ENCODE measurements at regions not wholly inside any gene's neighbourhood (a gene's known extent, or its start where the extent isn't known, plus 50 kb on each side); places are given as distances from the start of the nearest gene placed in this dataset.

GRCh38 chr11:115745066-115745465 is 240.9 kb upstream of the CADM1 start:
- ChIA-PET POLR2A (no interaction called here), CTCF (interaction anchor here (0.6 to 1.3 kb wide), 2 partner anchors 550 to 946 kb away, joined by 3 read pairs; no protein-coding TSS in a partner anchor)
- no peak for DNase-seq
- H3F3A ChIP-seq (replicated peaks; ENCODE audit: insufficient read depth), result no peaks in the 10 kb centered on the region
- no peak overlapping the region for H3K4me2 ChIP-seq
- no peaks in the 10 kb centered on the region; the same call in 1 of the 2 replicates for H3K27me3 ChIP-seq (ENCODE audit: insufficient read depth)
- H3K9me2 ChIP-seq, result no peaks in the 10 kb centered on the region
- no peak overlapping the region for H2AFZ ChIP-seq (ENCODE audit: low read depth)
- no peak overlapping the region for H3K4me3 ChIP-seq (ENCODE audit: low read depth in 2 of 2, low read length in 1 of 2)
- no peaks in the 10 kb centered on the region for H3K36me3 ChIP-seq (replicated peaks in 1 of 2; ENCODE audit: control insufficient read depth in 1 of 2, insufficient read depth in 2 of 2, low read length in 1 of 2)
- H3K27ac ChIP-seq (ENCODE audit: low read depth in 2 of 2, low read length in 1 of 2), result peak overlapping the region in 1 of 2 experiments; percentile 99; a peak in 2 of 4 replicates
- H3K4me1 ChIP-seq (ENCODE audit: control insufficient read depth in 1 of 2, insufficient read depth in 2 of 2, low read depth in 1 of 2, low read length in 1 of 2), result peaks cover 0 to 60% of the 10 kb centered on the region in 2 experiments; a peak in 2 of 4 replicates
- H3K9me3 ChIP-seq, result no peaks in the 10 kb centered on the region
- TF ChIP-seq YY1 (IDR thresholded peaks at IDR 0.05; ENCODE audit: low read depth) (no peak), SMC3 (IDR thresholded peaks at IDR 0.05; ENCODE audit: low read depth, low read length) (no peak), CHD2 (IDR thresholded peaks at IDR 0.05; ENCODE audit: low read length, partially characterized antibody) (no peak), FOSL2 (IDR thresholded peaks at IDR 0.05; ENCODE audit: borderline replicate concordance, low read depth) (no peak), MXI1 (IDR thresholded peaks at IDR 0.05; ENCODE audit: low read depth, low read length) (no peak), RXRA (IDR thresholded peaks at IDR 0.05; ENCODE audit: borderline replicate concordance, low read depth) (no peak), GABPA (IDR thresholded peaks at IDR 0.05; ENCODE audit: low read depth) (no peak), TCF12 (IDR thresholded peaks at IDR 0.05) (no peak), EZH2phosphoT487 (IDR thresholded peaks at IDR 0.05; ENCODE audit: borderline replicate concordance, low read depth) (no peak), REST (IDR thresholded peaks at IDR 0.05; ENCODE audit: low read depth, low read length) (no peak)
- TF ChIP-seq, protein P1, sequence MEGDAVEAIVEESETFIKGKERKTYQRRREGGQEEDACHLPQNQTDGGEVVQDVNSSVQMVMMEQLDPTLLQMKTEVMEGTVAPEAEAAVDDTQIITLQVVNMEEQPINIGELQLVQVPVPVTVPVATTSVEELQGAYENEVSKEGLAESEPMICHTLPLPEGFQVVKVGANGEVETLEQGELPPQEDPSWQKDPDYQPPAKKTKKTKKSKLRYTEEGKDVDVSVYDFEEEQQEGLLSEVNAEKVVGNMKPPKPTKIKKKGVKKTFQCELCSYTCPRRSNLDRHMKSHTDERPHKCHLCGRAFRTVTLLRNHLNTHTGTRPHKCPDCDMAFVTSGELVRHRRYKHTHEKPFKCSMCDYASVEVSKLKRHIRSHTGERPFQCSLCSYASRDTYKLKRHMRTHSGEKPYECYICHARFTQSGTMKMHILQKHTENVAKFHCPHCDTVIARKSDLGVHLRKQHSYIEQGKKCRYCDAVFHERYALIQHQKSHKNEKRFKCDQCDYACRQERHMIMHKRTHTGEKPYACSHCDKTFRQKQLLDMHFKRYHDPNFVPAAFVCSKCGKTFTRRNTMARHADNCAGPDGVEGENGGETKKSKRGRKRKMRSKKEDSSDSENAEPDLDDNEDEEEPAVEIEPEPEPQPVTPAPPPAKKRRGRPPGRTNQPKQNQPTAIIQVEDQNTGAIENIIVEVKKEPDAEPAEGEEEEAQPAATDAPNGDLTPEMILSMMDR (IDR thresholded peaks at IDR 0.05), result no peak
- H3K9ac ChIP-seq, result no peak overlapping the region
- no peaks in the 10 kb centered on the region for H3K79me2 ChIP-seq (ENCODE audit: insufficient read depth)
- H4K20me1 ChIP-seq (ENCODE audit: insufficient read depth), result no peaks in the 10 kb centered on the region
- 59% methylated on average over 7 of the region's 7 CpGs for WGBS (ENCODE audit: low lambda C conversion rate)

DNA sequence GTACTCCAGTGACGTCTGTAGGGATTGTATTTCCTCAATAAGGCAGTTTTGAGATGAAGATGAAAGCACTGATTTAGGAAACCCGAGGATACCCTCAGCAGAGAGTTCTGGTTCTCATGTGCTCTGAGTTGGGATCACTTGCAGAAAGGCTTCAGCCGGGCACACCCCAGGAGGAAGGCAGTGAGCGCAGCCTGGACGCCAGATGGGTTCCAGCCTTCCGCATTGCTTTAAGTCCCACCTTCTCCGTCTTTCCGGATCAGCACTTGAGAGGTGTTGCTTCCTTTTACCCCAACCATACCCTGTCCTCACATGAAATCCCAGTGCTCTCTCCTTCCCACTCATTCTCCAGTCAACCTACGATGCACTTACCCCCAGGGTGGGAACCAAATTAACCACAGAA is 239.5 kb upstream of the CADM1 start:
- WGBS (ENCODE audit: low lambda C conversion rate), result 65% methylated on average over 9 of the region's 9 CpGs
- no peaks in the 10 kb centered on the region for H3K9me3 ChIP-seq
- no peaks in the 10 kb centered on the region for H3K36me3 ChIP-seq (replicated peaks in 1 of 2; ENCODE audit: control insufficient read depth in 1 of 2, insufficient read depth in 2 of 2, low read length in 1 of 2)
- peak overlapping the region in 1 of 2 experiments; percentile 99; a peak in 2 of 4 replicates for H3K27ac ChIP-seq (ENCODE audit: low read depth in 2 of 2, low read length in 1 of 2)
- no peak overlapping the region for H3K4me2 ChIP-seq
- no peaks in the 10 kb centered on the region for H3F3A ChIP-seq (replicated peaks; ENCODE audit: insufficient read depth)
- no peak overlapping the region for H3K9ac ChIP-seq
- ChIA-PET POLR2A (no interaction called here), CTCF (no interaction called here)
- H3K4me3 ChIP-seq (ENCODE audit: low read depth in 2 of 2, low read length in 1 of 2), result no peak overlapping the region
- H3K9me2 ChIP-seq, result no peaks in the 10 kb centered on the region
- H2AFZ ChIP-seq (ENCODE audit: low read depth), result no peak overlapping the region
- peaks cover 0 to 48% of the 10 kb centered on the region in 2 experiments; a peak in 2 of 4 replicates for H3K4me1 ChIP-seq (ENCODE audit: control insufficient read depth in 1 of 2, insufficient read depth in 2 of 2, low read depth in 1 of 2, low read length in 1 of 2)
- DNase-seq, result no peak
- no peaks in the 10 kb centered on the region for H3K79me2 ChIP-seq (ENCODE audit: insufficient read depth)
- no peaks in the 10 kb centered on the region for H4K20me1 ChIP-seq (ENCODE audit: insufficient read depth)
- no peaks in the 10 kb centered on the region; the same call in 1 of the 2 replicates for H3K27me3 ChIP-seq (ENCODE audit: insufficient read depth)
- TF ChIP-seq FOXJ3 (CRISPR knock-in tag; IDR thresholded peaks at IDR 0.05), result no peak
- no peak for TF ChIP-seq NRF1 (IDR thresholded peaks at IDR 0.05; ENCODE audit: low read depth, low read length)
- TF ChIP-seq CHD2 (IDR thresholded peaks at IDR 0.05; ENCODE audit: low read length, partially characterized antibody), result no peak
- no peak for TF ChIP-seq PBX3 (IDR thresholded peaks at IDR 0.05)
- TF ChIP-seq, protein P2, sequence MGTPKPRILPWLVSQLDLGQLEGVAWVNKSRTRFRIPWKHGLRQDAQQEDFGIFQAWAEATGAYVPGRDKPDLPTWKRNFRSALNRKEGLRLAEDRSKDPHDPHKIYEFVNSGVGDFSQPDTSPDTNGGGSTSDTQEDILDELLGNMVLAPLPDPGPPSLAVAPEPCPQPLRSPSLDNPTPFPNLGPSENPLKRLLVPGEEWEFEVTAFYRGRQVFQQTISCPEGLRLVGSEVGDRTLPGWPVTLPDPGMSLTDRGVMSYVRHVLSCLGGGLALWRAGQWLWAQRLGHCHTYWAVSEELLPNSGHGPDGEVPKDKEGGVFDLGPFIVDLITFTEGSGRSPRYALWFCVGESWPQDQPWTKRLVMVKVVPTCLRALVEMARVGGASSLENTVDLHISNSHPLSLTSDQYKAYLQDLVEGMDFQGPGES (IDR thresholded peaks at IDR 0.05; ENCODE audit: low read depth, low read length), result no peak
- TF ChIP-seq ELF1 (IDR thresholded peaks at IDR 0.05), result no peak
- no peak for TF ChIP-seq GATA2 (CRISPR knock-in tag; IDR thresholded peaks at IDR 0.05)
- TF ChIP-seq TCF12 (IDR thresholded peaks at IDR 0.05), result no peak
- no peak for TF ChIP-seq FOXM1 (IDR thresholded peaks at IDR 0.05; ENCODE audit: low read depth)
- TF ChIP-seq RFX5 (IDR thresholded peaks at IDR 0.05; ENCODE audit: low read length), result no peak
- no peak for TF ChIP-seq RAD21 (IDR thresholded peaks at IDR 0.05; ENCODE audit: low read length)
- TF ChIP-seq MEF2A (IDR thresholded peaks at IDR 0.05; ENCODE audit: borderline replicate concordance, low read depth), result no peak
- TF ChIP-seq FOSL2 (IDR thresholded peaks at IDR 0.05; ENCODE audit: borderline replicate concordance, low read depth), result no peak
- TF ChIP-seq GABPA (IDR thresholded peaks at IDR 0.05; ENCODE audit: low read depth), result no peak
- no peak for TF ChIP-seq JUND (IDR thresholded peaks at IDR 0.05)
- no peak for TF ChIP-seq RCOR1 (IDR thresholded peaks at IDR 0.05; ENCODE audit: low read length)

All from SK-N-SH (cell line).